ENCODE measurements at regions not wholly inside any gene's neighbourhood (a gene's known extent, or its start where the extent isn't known, plus 50 kb on each side); places are given as distances from the start of the nearest gene placed in this dataset.

DNA sequence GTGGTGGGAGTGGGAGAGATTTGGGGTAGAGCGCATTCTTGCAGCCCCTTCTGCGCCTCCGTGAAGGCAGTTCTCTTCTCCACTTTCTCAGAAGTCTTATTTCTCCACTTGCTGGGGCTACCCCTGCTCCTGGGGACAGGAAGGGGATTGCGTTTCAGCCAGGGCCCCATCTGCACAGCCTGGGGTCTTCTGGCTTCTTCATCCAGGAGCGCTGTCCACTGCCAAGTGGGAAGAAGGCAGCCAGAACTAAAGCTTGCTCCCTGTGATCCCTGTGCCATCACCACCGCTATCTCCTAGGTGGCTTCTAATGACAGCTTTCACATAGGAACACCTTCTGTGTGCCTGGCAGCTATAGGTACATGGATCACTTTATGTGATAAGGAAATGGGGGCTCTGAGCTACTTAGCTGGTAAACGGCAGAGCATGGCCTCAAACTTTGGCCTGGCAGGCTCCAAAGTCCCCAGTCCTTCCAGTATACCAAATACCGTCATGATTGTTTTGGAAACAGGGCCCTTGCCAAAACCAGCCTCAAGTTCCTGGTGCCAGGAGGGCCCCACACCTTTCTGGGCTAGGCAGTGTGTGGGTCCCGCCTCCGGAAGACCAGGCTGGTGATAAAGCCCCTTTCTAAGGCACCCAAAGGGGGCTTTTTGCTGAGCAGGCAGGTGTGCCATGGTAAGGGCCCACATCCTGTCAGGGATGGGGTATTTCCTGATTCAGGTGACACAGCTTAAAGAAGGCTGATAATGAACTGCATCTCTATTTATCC lies 60.4 kb upstream of the PAX6 start:
- Mint-ChIP-seq H3K27me3 (peaks cover 31 to 32% (median 32%) of the 10 kb centered on the region in 3 donors), H3K27ac (no peak overlapping the region), H3K4me3 (no peak overlapping the region), H3K4me1 (no peaks in the 10 kb centered on the region), H3K9me3 (peaks cover 0 to 6% (median 0%) of the 10 kb centered on the region in 7 donors), H3K36me3 (no peaks in the 10 kb centered on the region)
- no peak for ATAC-seq (ENCODE audit: low read depth in 2 of 2)
- no peak for DNase-seq

DNA sequence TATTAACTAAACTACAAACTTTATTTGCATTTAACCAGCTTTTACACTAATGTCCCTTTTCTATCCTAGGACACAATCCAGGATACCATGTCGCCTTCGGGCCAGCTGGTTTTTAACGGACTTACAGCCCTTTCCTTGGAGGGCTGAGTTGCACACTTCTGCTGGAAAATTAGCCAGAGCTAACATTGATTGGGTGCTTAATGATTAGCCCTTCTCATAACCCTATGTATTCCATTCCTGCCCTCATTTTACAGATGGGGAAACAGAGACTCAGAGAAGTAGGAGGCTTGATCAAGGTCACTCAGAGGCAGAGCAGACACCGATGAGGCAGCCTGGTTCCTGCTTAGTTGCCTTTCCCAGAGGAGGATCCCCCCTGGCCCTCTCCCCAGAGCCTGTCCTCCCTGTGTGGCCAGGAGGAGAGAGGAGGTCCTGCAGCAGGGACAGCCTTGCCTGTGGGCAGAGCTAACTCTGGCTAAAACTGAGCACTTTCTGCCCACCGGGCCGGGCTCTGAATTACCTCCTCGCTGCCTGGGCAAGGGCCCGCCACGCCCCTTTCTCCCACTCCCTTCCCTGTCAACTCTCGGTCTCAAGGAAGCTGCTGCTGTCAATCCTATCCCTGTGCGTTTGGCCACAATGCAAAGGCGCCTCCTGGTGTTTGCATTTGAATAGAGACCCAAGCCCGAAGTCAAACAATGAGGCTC lies 59.6 kb upstream of the PAX6 start:
- no peak for ATAC-seq (ENCODE audit: low read depth in 2 of 2)
- H3K4me1 Mint-ChIP-seq = no peaks in the 10 kb centered on the region
- H3K36me3 Mint-ChIP-seq = no peaks in the 10 kb centered on the region
- peaks cover 28 to 40% (median 36%) of the 10 kb centered on the region in 3 donors for H3K27me3 Mint-ChIP-seq
- peaks cover 0 to 6% (median 0%) of the 10 kb centered on the region in 7 donors for H3K9me3 Mint-ChIP-seq
- H3K4me3 Mint-ChIP-seq = no peak overlapping the region
- H3K27ac Mint-ChIP-seq = no peak overlapping the region
- no peak for DNase-seq

GRCh38 chr11:31869986-31870385 lies 58.9 kb upstream of the PAX6 start:
- no peaks in the 10 kb centered on the region for H3K4me1 Mint-ChIP-seq
- H3K4me3 Mint-ChIP-seq = no peak overlapping the region
- H3K9me3 Mint-ChIP-seq = peaks cover 0 to 5% (median 0%) of the 10 kb centered on the region in 7 donors
- H3K27ac Mint-ChIP-seq = no peak overlapping the region
- H3K36me3 Mint-ChIP-seq = no peaks in the 10 kb centered on the region
- peaks cover 35 to 43% (median 40%) of the 10 kb centered on the region in 3 donors for H3K27me3 Mint-ChIP-seq
- DNase-seq (no peak), ATAC-seq (ENCODE audit: low read depth in 2 of 2) (no peak)

GRCh38 chr11:31865606-31866300 lies 54.6 kb upstream of the PAX6 start:
- Mint-ChIP-seq H3K4me3 (no peak overlapping the region), H3K27ac (no peak overlapping the region), H3K9me3 (peaks cover 0 to 12% (median 5%) of the 10 kb centered on the region in 7 donors), H3K4me1 (no peaks in the 10 kb centered on the region), H3K27me3 (peaks cover 32 to 47% (median 47%) of the 10 kb centered on the region in 3 donors), H3K36me3 (no peaks in the 10 kb centered on the region)
- no peak for DNase-seq
- no peak for ATAC-seq (ENCODE audit: low read depth in 2 of 2)

DNA sequence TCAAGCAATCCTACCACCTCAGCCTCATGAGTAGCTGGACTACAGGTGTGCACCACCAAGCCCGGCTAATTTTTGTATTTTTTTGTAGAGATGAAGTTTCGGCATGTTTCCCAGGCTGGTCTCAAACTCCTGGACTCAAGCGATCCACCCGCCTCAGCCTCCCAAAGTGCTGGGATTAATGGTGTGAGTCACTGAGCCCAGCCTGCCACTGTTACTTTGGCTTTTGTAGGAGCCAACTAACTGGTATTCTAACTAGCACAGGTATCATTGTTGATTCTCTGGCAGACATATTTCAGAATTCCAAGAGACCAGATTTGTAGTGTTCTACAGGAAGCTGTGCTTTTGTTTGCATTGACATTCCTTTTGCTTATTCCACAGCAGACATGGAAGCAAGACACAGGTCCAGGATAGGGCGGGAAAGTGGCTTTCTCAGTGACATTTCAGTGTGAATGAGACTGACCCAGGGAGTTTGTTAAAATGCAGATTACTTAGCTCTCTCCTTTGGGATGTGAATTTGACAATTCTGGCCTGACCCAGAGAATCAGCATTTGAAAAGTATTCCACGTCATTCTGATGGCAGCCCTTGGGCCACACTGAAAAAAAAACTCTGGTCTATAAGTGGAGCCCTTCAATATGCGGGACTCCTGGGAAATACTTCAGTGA lies 52.2 kb upstream of the PAX6 start:
- Mint-ChIP-seq H3K4me3 (no peak overlapping the region), H3K27ac (no peak overlapping the region), H3K9me3 (peaks cover 0 to 13% (median 8%) of the 10 kb centered on the region in 7 donors), H3K4me1 (no peaks in the 10 kb centered on the region), H3K36me3 (no peaks in the 10 kb centered on the region), H3K27me3 (peaks cover 44 to 64% (median 51%) of the 10 kb centered on the region in 3 donors)
- ATAC-seq (ENCODE audit: low read depth in 2 of 2) (no peak), DNase-seq (no peak)

DNA sequence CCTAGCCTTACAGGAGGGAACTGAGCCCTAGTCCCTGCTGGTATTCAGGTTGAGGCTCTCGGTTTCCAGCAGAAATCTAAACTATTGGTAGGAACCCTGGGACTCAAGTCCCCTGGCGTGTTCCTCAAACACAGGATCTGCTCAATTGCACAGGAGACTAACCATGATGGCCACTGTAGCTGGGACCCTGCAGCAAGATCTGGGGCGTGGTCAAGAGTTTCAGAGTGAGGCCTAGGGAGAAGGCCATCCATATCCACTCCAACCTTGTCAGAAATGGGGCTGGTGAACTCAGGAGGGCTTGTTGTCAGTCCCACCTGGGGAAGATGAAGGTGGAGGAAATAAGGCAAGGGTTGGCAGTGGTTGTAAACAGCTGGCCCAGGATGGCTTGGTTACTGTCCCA lies 49.9 kb upstream of the PAX6 start:
- H3K4me3 Mint-ChIP-seq = no peak overlapping the region
- DNase-seq (no peak), ATAC-seq (ENCODE audit: low read depth in 2 of 2) (no peak)
- H3K27me3 Mint-ChIP-seq = peaks cover 49 to 57% (median 53%) of the 10 kb centered on the region in 3 donors
- no peaks in the 10 kb centered on the region for H3K36me3 Mint-ChIP-seq
- H3K27ac Mint-ChIP-seq = no peak overlapping the region
- H3K9me3 Mint-ChIP-seq = peaks cover 0 to 13% (median 7%) of the 10 kb centered on the region in 7 donors
- no peaks in the 10 kb centered on the region for H3K4me1 Mint-ChIP-seq
